A549 (cell line): ENCODE measurements at regions not wholly inside any gene's neighbourhood (a gene's known extent, or its start where the extent isn't known, plus 50 kb on each side); places are given as distances from the start of the nearest gene placed in this dataset.

Experiments used
- ATAC-seq, 2 experiments: fragments of 200-7000 bp in 1 of 2; fragments of >200 bp in 1 of 2; cut with Nextera tagmentation in 1 of 2; cut with Tn5 transposase in 1 of 2; 3 replicates each; pipeline versions ENCODE4 v1.8.0 to v1.9.1; 2018 to 2020; ENCODE audit warnings: mild to moderate bottlenecking in 1 of 2, moderate library complexity in 1 of 2
- CTCF ChIA-PET: fragments of 300-600 bp; sonication (Branson Sonifier 250); formaldehyde crosslinking; extraction: SDS; loops from one replicate; lab custom pipeline; 2021; ENCODE audit warnings: antibody characterized with exemption, inconsistent platforms; lab: Yijun Ruan, JAX
- POLR2A ChIA-PET: fragments of 350-600 bp; formaldehyde crosslinking; extraction: SDS; loops from one replicate; lab custom pipeline; 2021; ENCODE audit warnings: antibody characterized with exemption, inconsistent platforms; lab: Yijun Ruan, JAX
- DNase-seq, 2 experiments: peaks; one replicate each; pipeline versions ENCODE4 v3.0.0 to v3.0.0-alpha.2; 2011 to 2016; ENCODE audit warnings: low read depth in 1 of 2, low spot score in 1 of 2
- FAIRE-seq: peaks from 2 replicates; lab custom pipeline; 2011; peaks lifted over from hg19 to GRCh38; lab: Jason Lieb, UNC
- H3K27ac ChIP-seq, 2 experiments: fragments of >200 bp; sonication (Bioruptor Twin); formaldehyde crosslinking; 3 replicates each; pipeline ENCODE4 v1.5.1; 2016 to 2017
- H3K4me1 ChIP-seq: fragments of >200 bp; sonication (Bioruptor Twin); formaldehyde crosslinking; 3 replicates; pipeline ENCODE4 v1.6.1; 2016
- H3K4me2 ChIP-seq: fragments of >200 bp; sonication (Bioruptor Twin); formaldehyde crosslinking; 3 replicates; pipeline ENCODE4 v1.6.1; 2016
- H3K4me3 ChIP-seq: fragments of >200 bp; sonication (Bioruptor Twin); formaldehyde crosslinking; 3 replicates; pipeline ENCODE4 v1.5.1; 2016
- H3K9me3 ChIP-seq: fragments of >200 bp; sonication (Bioruptor Twin); formaldehyde crosslinking; 3 replicates; pipeline ENCODE4 v1.6.1; 2016
- CBX8 ChIP-seq: fragments of 200-600 bp; sonication (generic); IDR thresholded peaks from 2 replicates; pipeline ENCODE4 v1.6.1; 2016
- CEBPB ChIP-seq, 2 experiments: fragments of >200 bp in 1 of 2; sonication (Bioruptor Twin) in 1 of 2; formaldehyde crosslinking in 1 of 2; IDR thresholded peaks; 2 replicates each; pipeline ENCODE4 v1.6.1; 2012 to 2016
- CTCF ChIP-seq: fragments of >200 bp; sonication (Bioruptor Twin); formaldehyde crosslinking; IDR thresholded peaks from 3 replicates; pipeline ENCODE4 v1.5.1; 2016
- EHMT2 ChIP-seq: fragments of 200-600 bp; sonication (generic); IDR thresholded peaks from 2 replicates; pipeline ENCODE4 v1.6.1; 2016; ENCODE audit warnings: antibody characterized with exemption, low read depth, mild to moderate bottlenecking, moderate library complexity
- EP300 ChIP-seq, 2 experiments: fragments of >200 bp; sonication (Bioruptor Twin); formaldehyde crosslinking; IDR thresholded peaks; 2 replicates in 1 of 2; 3 replicates in 1 of 2; pipeline ENCODE4 v1.6.1; 2016 to 2017
- GATA3 ChIP-seq: IDR thresholded peaks from 2 replicates; pipeline ENCODE4 v1.6.1; 2012; ENCODE audit warnings: borderline replicate concordance
- HES2 ChIP-seq: fragments of >200 bp; sonication (Bioruptor Twin); formaldehyde crosslinking; IDR thresholded peaks from 2 replicates; pipeline ENCODE4 v1.6.1; 2016
- HOXB5 ChIP-seq: fragments of 250-450 bp; sonication (Bioruptor Pico); IDR thresholded peaks from 2 replicates; pipeline ENCODE4 v1.5.0; 2020; ENCODE audit warnings: mild to moderate bottlenecking, moderate library complexity
- JUNB ChIP-seq: fragments of >200 bp; sonication (Bioruptor Twin); formaldehyde crosslinking; IDR thresholded peaks from 2 replicates; pipeline ENCODE4 v1.6.1; 2016
- KDM1A ChIP-seq: fragments of 200-600 bp; sonication (generic); IDR thresholded peaks from 2 replicates; pipeline ENCODE4 v1.6.1; 2016; ENCODE audit warnings: low read depth, mild to moderate bottlenecking
- MAFK ChIP-seq: fragments of 450-650 bp; IDR thresholded peaks from 2 replicates; pipeline ENCODE4 v1.6.1; 2014; ENCODE audit not compliant: partially characterized antibody
- MAZ ChIP-seq: fragments of 150-350 bp; IDR thresholded peaks from 2 replicates; pipeline ENCODE4 v1.6.1; 2014; ENCODE audit warnings: antibody characterized with exemption, low read depth, low read length, borderline replicate concordance
- NFE2L2 ChIP-seq: fragments of 150-350 bp; conservative IDR thresholded peaks from 2 replicates; pipeline ENCODE4 v1.6.1; 2014; ENCODE audit warnings: low read length
- NPAS2 ChIP-seq: fragments of 250-450 bp; sonication (Bioruptor Pico); IDR thresholded peaks from 2 replicates; pipeline ENCODE4 v1.8.0; 2022; ENCODE audit warnings: mild to moderate bottlenecking, moderate library complexity, borderline replicate concordance
- PBX3 ChIP-seq: IDR thresholded peaks from 2 replicates; pipeline ENCODE4 v1.6.1; 2012
- POLR2A ChIP-seq: IDR thresholded peaks from 2 replicates; pipeline ENCODE4 v1.6.1; 2012; ENCODE audit warnings: mild to moderate bottlenecking, low read length
- RAD21 ChIP-seq, 2 experiments: fragments of >200 bp in 1 of 2; sonication (Bioruptor Twin) in 1 of 2; formaldehyde crosslinking in 1 of 2; IDR thresholded peaks in 1 of 2; conservative IDR thresholded peaks in 1 of 2; 2 replicates in 1 of 2; 3 replicates in 1 of 2; pipeline ENCODE4 v1.6.1; 2012 to 2018; ENCODE audit warnings: inconsistent platforms in 1 of 2
- RCOR1 ChIP-seq: fragments of 150-350 bp; IDR thresholded peaks from 2 replicates; pipeline ENCODE4 v1.6.1; 2014; ENCODE audit warnings: antibody characterized with exemption, low read length, low read depth
- SMC3 ChIP-seq: fragments of >200 bp; sonication (Bioruptor Twin); formaldehyde crosslinking; IDR thresholded peaks from 3 replicates; pipeline ENCODE4 v1.6.1; 2018; ENCODE audit warnings: inconsistent platforms
- SREBF2 ChIP-seq: fragments of 450-650 bp; IDR thresholded peaks from 2 replicates; pipeline ENCODE4 v1.6.1; 2014; ENCODE audit warnings: mild to moderate bottlenecking, moderate library complexity
- ZSCAN20 ChIP-seq: fragments of 250-450 bp; sonication (Bioruptor Pico); IDR thresholded peaks from 2 replicates; pipeline ENCODE4 v1.8.0; 2022; ENCODE audit warnings: mild to moderate bottlenecking, moderate library complexity
- WGBS: methylation state at CpG from one replicate; pipeline ENCODE4 v1.1.6; 2017; ENCODE audit errors: missing lambda C conversion rate; 5-methylcytosine and 5-hydroxymethylcytosine counted together

GRCh38 chr22:48858856-48859255 lies 968.8 kb downstream of the BRD1 start:
- POLR2A ChIA-PET, result no interaction called here
- no peak overlapping the region for H3K4me2 ChIP-seq
- ATAC-seq, result no peak
- H3K4me1 ChIP-seq, result no peaks in the 10 kb centered on the region
- WGBS, result 8% methylated on average over 2 of the region's 2 CpGs
- no peak for TF ChIP-seq GATA3
- no peak for TF ChIP-seq SREBF2
- no peak for TF ChIP-seq RAD21 (conservative IDR thresholded peaks at IDR 0.05 in 1 of 2, IDR thresholded peaks at IDR 0.05 in 1 of 2)
- no peak for TF ChIP-seq ZSCAN20 (CRISPR knock-in tag)
- TF ChIP-seq, all 56 proteins: peak for 0
- CTCF ChIA-PET, result no interaction called here
- DNase-seq (no peak), FAIRE-seq (no peak)
- no peak overlapping the region for H3K27ac ChIP-seq
- H3K9me3 ChIP-seq, result no peaks in the 10 kb centered on the region
- H3K4me3 ChIP-seq, result no peak overlapping the region

GRCh38 chr22:48858121-48858520 lies 969.6 kb downstream of the BRD1 start:
- Histone ChIP-seq H3K4me3 (no peak overlapping the region), H3K4me2 (no peak overlapping the region), H3K27ac (no peak overlapping the region), H3K4me1 (no peaks in the 10 kb centered on the region), H3K9me3 (no peaks in the 10 kb centered on the region)
- WGBS, result 9% methylated on average over 6 of the region's 9 CpGs
- DNase-seq (no peak), FAIRE-seq (no peak), ATAC-seq (no peak)
- ChIA-PET CTCF (no interaction called here), POLR2A (no interaction called here)
- TF ChIP-seq JUNB (no peak), EP300 (IDR thresholded peaks at IDR 0.05) (no peak), PBX3 (no peak), HES2 (no peak), SMC3 (no peak), CEBPB (IDR thresholded peaks at IDR 0.05) (no peak), MAFK (no peak), ZSCAN20 (CRISPR knock-in tag) (no peak), RAD21 (conservative IDR thresholded peaks at IDR 0.05 in 1 of 2, IDR thresholded peaks at IDR 0.05 in 1 of 2) (no peak)

- ATAC-seq, result no peak
- CTCF ChIA-PET, result no interaction called here
- FAIRE-seq, result no peak
- Histone ChIP-seq H3K4me3 (no peak overlapping the region), H3K4me1 (no peaks in the 10 kb centered on the region), H3K9me3 (no peaks in the 10 kb centered on the region), H3K4me2 (no peak overlapping the region), H3K27ac (no peak overlapping the region)
- TF ChIP-seq RCOR1, result no peak
- TF ChIP-seq MAFK, result no peak
- TF ChIP-seq POLR2A, result no peak
- WGBS, result 40% methylated on average over 10 of the region's 13 CpGs
- no peak for DNase-seq
- POLR2A ChIA-PET, result no interaction called here
Measured at GRCh38 chr22:48857202-48857805, 970.4 kb downstream of the BRD1 start.

GRCh38 chr22:48856308-48856615 lies 971.4 kb downstream of the BRD1 start:
- H3K4me3 ChIP-seq, result no peak overlapping the region
- no peak overlapping the region for H3K27ac ChIP-seq
- no peaks in the 10 kb centered on the region for H3K4me1 ChIP-seq
- ChIA-PET CTCF (no interaction called here), POLR2A (no interaction called here)
- DNase-seq, result no peak
- no peak for ATAC-seq
- no peaks in the 10 kb centered on the region for H3K9me3 ChIP-seq
- WGBS, result no CpG with 5 or more reads among the region's 8 CpGs
- no peak for FAIRE-seq
- no peak overlapping the region for H3K4me2 ChIP-seq
- TF ChIP-seq HOXB5 (CRISPR knock-in tag) (no peak), NPAS2 (CRISPR knock-in tag) (no peak), NFE2L2 (no peak), CTCF (no peak), EHMT2 (no peak), MAZ (no peak), MAFK (no peak), KDM1A (no peak), CBX8 (no peak)
